ENCODE measurements at regions not wholly inside any gene's neighbourhood (a gene's known extent, or its start where the extent isn't known, plus 50 kb on each side); places are given as distances from the start of the nearest gene placed in this dataset.
"Not testable (repeated sequence)": the region's sequence is repeated elsewhere in the genome, so short reads cannot be mapped to it uniquely, and the experiment has no call there.

GRCh38 chr3:75604286-75604934 is 59.7 kb upstream of the FRG2C start:
- H3K4me3 ChIP-seq (ENCODE audit: low read depth, low read length); H3K27me3 ChIP-seq (ENCODE audit: control insufficient read depth, insufficient read depth, low read length); DNase-seq (ENCODE audit: low read depth); H3K36me3 ChIP-seq (ENCODE audit: control insufficient read depth, insufficient read depth, low read length): not testable (repeated sequence)

- not testable (repeated sequence) for H3K36me3 ChIP-seq (ENCODE audit: control insufficient read depth, insufficient read depth, low read length); H3K27me3 ChIP-seq (ENCODE audit: control insufficient read depth, insufficient read depth, low read length); DNase-seq (ENCODE audit: low read depth); H3K4me3 ChIP-seq (ENCODE audit: low read depth, low read length)
These were observed 56.1 kb upstream of the FRG2C start for GRCh38 chr3:75607996-75608395.

- H3K27me3 ChIP-seq (ENCODE audit: control insufficient read depth, insufficient read depth, low read length); H3K4me3 ChIP-seq (ENCODE audit: low read depth, low read length); H3K36me3 ChIP-seq (ENCODE audit: control insufficient read depth, insufficient read depth, low read length); DNase-seq (ENCODE audit: low read depth): not testable (repeated sequence)
These were observed 54.5 kb upstream of the FRG2C start for GRCh38 chr3:75609598-75609997.

- Histone ChIP-seq H3K4me3 (ENCODE audit: low read depth, low read length) (no peak overlapping the region), H3K36me3 (ENCODE audit: control insufficient read depth, insufficient read depth, low read length) (no peaks in the 10 kb centered on the region), H3K27me3 (ENCODE audit: control insufficient read depth, insufficient read depth, low read length) (no peaks in the 10 kb centered on the region)
- no peak for TF ChIP-seq CTCF (IDR thresholded peaks at IDR 0.05; ENCODE audit: insufficient read depth, low read length, poor library complexity, severe bottlenecking)
- no peak for DNase-seq (ENCODE audit: low read depth)
These were observed 53.4 kb upstream of the FRG2C start for GRCh38 chr3:75610773-75611172.

- not testable (repeated sequence) for H3K36me3 ChIP-seq (ENCODE audit: control insufficient read depth, insufficient read depth, low read length)
These were observed 52.2 kb upstream of the FRG2C start for GRCh38 chr3:75611724-75612460.

More at GRCh38 chr3:75611724-75612460, 52.2 kb upstream of the FRG2C start:
- not testable (repeated sequence) for H3K4me3 ChIP-seq (ENCODE audit: low read depth, low read length); DNase-seq (ENCODE audit: low read depth); H3K27me3 ChIP-seq (ENCODE audit: control insufficient read depth, insufficient read depth, low read length)
